Psoas muscle (tissue), 7 donors: ENCODE measurements at regions not wholly inside any gene's neighbourhood (a gene's known extent, or its start where the extent isn't known, plus 50 kb on each side); places are given as distances from the start of the nearest gene placed in this dataset.

Experiments used
- ATAC-seq, 4 donors: fragments of 200-7000 bp; cut with Tn5 transposase; one replicate each; pipeline ENCODE4 v1.9.1; 2020; ENCODE audit warnings: moderate library complexity in 3 of 4, mild to moderate bottlenecking in 2 of 4
- DNase-seq, 2 donors: peaks; one replicate each; pipeline ENCODE4 v3.0.0-alpha.2; 2020
- H3K27ac ChIP-seq: fragments of 200-600 bp; one replicate; pipeline ENCODE4 v1.8.0; 2022
- H3K27me3 ChIP-seq, 3 donors: fragments of 200-600 bp in 1 of 3; one replicate each; pipeline versions ENCODE4 v1.6.1 to v1.8.0; 2013 to 2022; ENCODE audit warnings: low read length in 2 of 3, mild to moderate bottlenecking in 2 of 3, moderate library complexity in 1 of 3; ENCODE audit not compliant: insufficient read depth in 3 of 3
- H3K36me3 ChIP-seq, 2 donors: fragments of 200-600 bp in 1 of 2; one replicate each; pipeline versions ENCODE4 v1.6.1 to v1.8.0; 2013 to 2022; ENCODE audit warnings: low read depth in 1 of 2, mild to moderate bottlenecking in 1 of 2, moderate library complexity in 1 of 2; ENCODE audit not compliant: insufficient read depth in 1 of 2
- H3K4me1 ChIP-seq: fragments of 200-600 bp; one replicate; pipeline ENCODE4 v1.8.0; 2022
- H3K4me3 ChIP-seq: fragments of 200-600 bp; one replicate; pipeline ENCODE4 v1.8.0; 2022; ENCODE audit warnings: mild to moderate bottlenecking
- H3K9me3 ChIP-seq: fragments of 200-600 bp; one replicate; pipeline ENCODE4 v1.8.0; 2022
- WGBS, 3 donors: extraction: QIAGEN DNeasy Blood & Tissue Kit; methylation state at CpG; one replicate each; pipeline versions ENCODE4 v1.1.6 to v1.1.7; 2013; 5-methylcytosine and 5-hydroxymethylcytosine counted together
- intact Hi-C, 2 donors: fragments of 100-400 bp; cut with DNase I; formaldehyde crosslinking; loops; one replicate each; pipeline versions ENCODE4 v1.11.0 to v1.14.2; 2022
- TF ChIP-seq, protein P1 (sequence below): fragments of 200-600 bp; IDR thresholded peaks from one replicate; pipeline ENCODE4 v1.8.0; 2022; ENCODE audit warnings: antibody characterized with exemption
- donor health status: healthy with polysubstance abuse.
- donor health status: DM: no; HTN: no; CAD: no; lungs with moderate emphysema.
- donor health status: Bipolar disorder and iron deficiency.
- donor health status: healthy.
- donor health status: DM: yes; HTN: yes; CAD: no.
- donor health status: DM: no; HTN: no; CAD: no.
- donor health status: DM: yes; HTN: yes; CAD: no.

DNA sequence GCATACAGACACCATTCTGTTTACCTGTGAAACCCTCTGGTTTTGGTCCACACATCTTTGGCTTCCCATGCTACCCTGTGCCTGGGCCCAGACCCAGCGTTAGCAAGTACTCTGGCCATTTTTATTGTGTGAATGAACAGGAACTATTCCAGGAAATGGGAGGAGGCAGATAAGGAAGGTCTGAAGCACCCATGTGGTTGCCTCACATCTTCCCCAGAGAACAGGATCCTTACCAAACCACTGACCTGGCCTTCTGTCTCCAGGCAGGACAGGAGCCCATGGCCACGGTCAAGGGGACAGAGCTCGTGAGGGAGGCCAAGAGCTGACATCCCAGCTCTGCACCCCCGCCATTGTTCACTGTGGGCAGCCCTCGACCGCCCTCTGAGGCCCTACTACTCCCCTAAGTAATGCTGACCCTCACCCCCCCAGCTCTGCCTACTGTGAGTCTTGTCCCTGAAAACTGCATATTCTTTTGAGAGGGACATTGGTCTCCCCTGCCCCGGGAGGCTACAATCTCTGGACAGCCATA is 97.7 kb upstream of the TP53I11 start:
- no peak overlapping the region for H3K4me3 ChIP-seq
- no peaks in the 10 kb centered on the region for H3K9me3 ChIP-seq
- intact Hi-C loops, result no loop called here
- DNase-seq (no peak), ATAC-seq (peak in 3 of 4 donors; percentile 9 to 17 (median 13))
- H3K4me1 ChIP-seq, result peaks cover 24% of the 10 kb centered on the region
- H3K27me3 ChIP-seq, result no peaks in the 10 kb centered on the region
- H3K36me3 ChIP-seq, result no peaks in the 10 kb centered on the region
- TF ChIP-seq, protein P1, sequence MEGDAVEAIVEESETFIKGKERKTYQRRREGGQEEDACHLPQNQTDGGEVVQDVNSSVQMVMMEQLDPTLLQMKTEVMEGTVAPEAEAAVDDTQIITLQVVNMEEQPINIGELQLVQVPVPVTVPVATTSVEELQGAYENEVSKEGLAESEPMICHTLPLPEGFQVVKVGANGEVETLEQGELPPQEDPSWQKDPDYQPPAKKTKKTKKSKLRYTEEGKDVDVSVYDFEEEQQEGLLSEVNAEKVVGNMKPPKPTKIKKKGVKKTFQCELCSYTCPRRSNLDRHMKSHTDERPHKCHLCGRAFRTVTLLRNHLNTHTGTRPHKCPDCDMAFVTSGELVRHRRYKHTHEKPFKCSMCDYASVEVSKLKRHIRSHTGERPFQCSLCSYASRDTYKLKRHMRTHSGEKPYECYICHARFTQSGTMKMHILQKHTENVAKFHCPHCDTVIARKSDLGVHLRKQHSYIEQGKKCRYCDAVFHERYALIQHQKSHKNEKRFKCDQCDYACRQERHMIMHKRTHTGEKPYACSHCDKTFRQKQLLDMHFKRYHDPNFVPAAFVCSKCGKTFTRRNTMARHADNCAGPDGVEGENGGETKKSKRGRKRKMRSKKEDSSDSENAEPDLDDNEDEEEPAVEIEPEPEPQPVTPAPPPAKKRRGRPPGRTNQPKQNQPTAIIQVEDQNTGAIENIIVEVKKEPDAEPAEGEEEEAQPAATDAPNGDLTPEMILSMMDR, result no peak
- H3K27ac ChIP-seq, result peak overlapping the region; percentile 68
- WGBS, 3 donors, result 75 to 86% (median 75%) methylated on average over 7 of the region's 7 CpGs

DNA sequence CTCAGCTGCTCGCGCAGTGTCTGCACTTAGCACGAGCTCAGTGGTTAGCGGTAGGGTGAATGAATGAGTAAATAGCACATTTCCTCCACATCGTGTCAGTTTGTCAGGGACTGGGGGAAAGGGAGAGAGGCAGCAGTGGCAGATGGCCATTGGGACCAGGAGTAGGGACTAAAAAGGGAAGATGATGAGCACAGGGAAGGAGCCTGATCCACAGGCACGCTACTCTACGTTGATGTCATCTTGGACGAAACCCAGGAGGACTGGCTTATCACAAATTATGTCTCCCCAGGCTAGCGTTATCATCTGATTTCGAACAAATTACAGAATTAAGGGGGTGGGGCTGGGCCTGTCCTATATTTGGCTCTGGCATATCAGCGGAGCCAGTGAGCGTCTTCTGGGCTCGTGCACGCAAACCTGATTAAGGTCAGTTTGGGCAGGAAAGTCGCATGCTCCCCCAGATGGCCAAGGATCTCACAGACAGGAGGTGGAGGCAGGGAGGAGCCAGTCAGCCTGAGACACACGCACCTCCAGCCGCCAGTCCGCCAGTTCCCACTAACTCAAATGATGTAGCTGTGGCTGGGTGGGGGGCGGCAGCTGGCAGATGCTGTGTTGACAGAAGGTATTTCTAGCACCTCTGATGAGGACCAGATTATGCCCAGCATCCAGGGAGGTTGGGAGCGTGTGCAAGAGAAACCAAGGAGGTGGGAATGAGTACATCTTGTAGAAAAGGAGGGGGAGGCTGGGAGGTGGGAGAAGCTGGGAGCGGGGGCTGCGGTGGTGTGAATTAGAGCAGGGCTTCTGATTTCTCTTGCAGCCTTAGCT is 97.4 kb upstream of the PRDM11 start:
- WGBS, 3 donors, result 54 to 61% (median 58%) methylated on average over 22 of the region's 22 CpGs
- peak overlapping the region; percentile 68 for H3K27ac ChIP-seq
- H3K36me3 ChIP-seq, result no peaks in the 10 kb centered on the region
- intact Hi-C loops, result no loop called here
- peaks cover 27% of the 10 kb centered on the region for H3K4me1 ChIP-seq
- no peak overlapping the region for H3K4me3 ChIP-seq
- TF ChIP-seq, protein P1, result no peak
- no peaks in the 10 kb centered on the region for H3K9me3 ChIP-seq
- DNase-seq (no peak), ATAC-seq (peak; percentile 66 to 89 (median 78))
- no peaks in the 10 kb centered on the region for H3K27me3 ChIP-seq

DNA sequence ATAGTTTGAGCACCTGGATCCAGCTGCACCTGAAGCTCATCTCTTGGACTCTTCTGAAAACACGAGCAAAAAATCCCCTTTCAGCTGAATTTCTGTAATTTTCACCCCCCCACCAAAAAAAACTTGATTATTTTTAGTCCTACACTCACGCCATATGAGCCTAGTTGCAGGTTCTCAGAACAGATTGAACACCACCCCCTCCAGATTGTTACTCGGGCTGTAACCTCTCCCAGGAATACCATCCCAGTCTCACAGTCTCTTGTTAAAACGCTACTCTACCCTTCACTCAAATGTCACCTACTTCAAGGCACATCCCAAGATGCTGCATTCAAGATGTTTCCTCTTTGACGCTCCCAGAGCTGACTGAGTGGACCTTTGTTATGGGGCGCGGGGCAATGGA is 96.3 kb upstream of the PRDM11 start:
- intact Hi-C loops, result no loop called here
- H3K4me1 ChIP-seq, result peaks cover 27% of the 10 kb centered on the region
- 91 to 94% (median 94%) methylated on average over 7 of the region's 7 CpGs for WGBS, 3 donors
- DNase-seq (no peak), ATAC-seq (no peak)
- H3K4me3 ChIP-seq, result no peak overlapping the region
- no peaks in the 10 kb centered on the region for H3K27me3 ChIP-seq
- H3K27ac ChIP-seq, result no peak overlapping the region
- H3K9me3 ChIP-seq, result no peaks in the 10 kb centered on the region
- TF ChIP-seq, protein P1, result no peak
- no peaks in the 10 kb centered on the region for H3K36me3 ChIP-seq

DNA sequence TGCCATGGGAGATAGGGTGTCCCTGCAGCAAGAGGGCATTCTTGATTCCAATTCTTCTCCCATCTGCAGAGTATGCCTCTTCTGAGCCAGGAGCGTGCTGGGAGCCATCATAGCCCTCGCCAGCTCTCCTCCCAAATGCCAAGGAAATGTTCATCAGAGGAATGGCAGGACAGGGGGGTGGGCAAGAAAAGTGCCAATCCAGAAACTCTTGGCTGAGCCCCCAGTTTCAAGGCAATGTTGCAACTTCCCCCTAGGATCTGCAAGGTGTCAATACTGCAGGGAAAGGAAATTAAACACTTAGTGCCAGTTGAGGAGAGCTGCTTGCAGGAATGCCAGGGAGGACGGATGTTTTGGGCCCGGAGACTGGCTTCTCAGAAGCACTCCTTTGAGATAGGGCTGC is 94.8 kb upstream of the PRDM11 start:
- intact Hi-C loops, result no loop called here
- Histone ChIP-seq H3K27ac (no peak overlapping the region), H3K36me3 (no peaks in the 10 kb centered on the region), H3K9me3 (no peaks in the 10 kb centered on the region), H3K27me3 (no peaks in the 10 kb centered on the region), H3K4me3 (no peak overlapping the region), H3K4me1 (peaks cover 27% of the 10 kb centered on the region)
- 59 to 74% (median 59%) methylated on average over 4 of the region's 4 CpGs for WGBS, 3 donors
- TF ChIP-seq, protein P1, result no peak
- ATAC-seq (no peak), DNase-seq (no peak)
